Frontal cortex (tissue), 3 donors: ENCODE measurements at regions not wholly inside any gene's neighbourhood (a gene's known extent, or its start where the extent isn't known, plus 50 kb on each side); places are given as distances from the start of the nearest gene placed in this dataset.
"Not testable (repeated sequence)": the region's sequence is repeated elsewhere in the genome, so short reads cannot be mapped to it uniquely, and the experiment has no call there.

Experiments used
- DNase-seq, 2 donors: peaks; one replicate each; pipeline ENCODE4 v3.0.0; 2012; ENCODE audit warnings: low spot score in 2 of 2
- FAIRE-seq: peaks from 2 replicates; lab custom pipeline; 2012; peaks lifted over from hg19 to GRCh38; lab: Jason Lieb, UNC
- donor health status: control.
- donor health status: control.
- donor health status: control.

GRCh38 chr1:233787599-233787998, 116.9 kb upstream of the SLC35F3 start:
- DNase-seq (no peak), FAIRE-seq (no peak)

GRCh38 chr1:233788687-233789086, 115.8 kb upstream of the SLC35F3 start:
- no peak for FAIRE-seq

DNA sequence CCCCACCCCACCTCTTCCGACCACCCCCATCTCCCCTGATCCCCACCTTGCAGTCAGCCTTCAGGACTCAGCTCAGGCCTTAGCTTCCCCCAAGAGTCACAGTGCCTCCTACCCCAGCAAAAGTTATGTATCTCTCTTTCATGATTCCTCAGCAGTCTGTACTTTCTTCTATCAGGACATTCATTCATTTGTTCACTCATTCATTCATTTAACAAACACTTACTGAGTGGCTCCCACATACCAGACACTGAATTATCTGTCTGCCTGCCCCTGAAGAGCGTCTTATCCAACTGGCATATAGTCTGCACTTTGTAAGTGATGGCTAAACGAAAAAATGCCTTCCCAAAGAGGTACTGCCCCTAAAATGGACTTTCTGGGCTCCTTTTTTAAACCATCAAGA, 114.4 kb upstream of the SLC35F3 start:
- FAIRE-seq (no peak), DNase-seq (no peak)

More at GRCh38 chr1:233788687-233789086, 115.8 kb upstream of the SLC35F3 start:
- no peak for DNase-seq

- DNase-seq (peak; percentile 22 to 53), FAIRE-seq (peak; percentile 87)
These were observed 113.7 kb upstream of the SLC35F3 start for GRCh38 chr1:233790662-233791371.

- no peak for DNase-seq
- no peak for FAIRE-seq
These were observed 113.1 kb upstream of the SLC35F3 start for GRCh38 chr1:233791372-233791703.

- no peak for DNase-seq
- no peak for FAIRE-seq
These were observed 112.8 kb upstream of the SLC35F3 start for GRCh38 chr1:233791721-233792120.

DNA sequence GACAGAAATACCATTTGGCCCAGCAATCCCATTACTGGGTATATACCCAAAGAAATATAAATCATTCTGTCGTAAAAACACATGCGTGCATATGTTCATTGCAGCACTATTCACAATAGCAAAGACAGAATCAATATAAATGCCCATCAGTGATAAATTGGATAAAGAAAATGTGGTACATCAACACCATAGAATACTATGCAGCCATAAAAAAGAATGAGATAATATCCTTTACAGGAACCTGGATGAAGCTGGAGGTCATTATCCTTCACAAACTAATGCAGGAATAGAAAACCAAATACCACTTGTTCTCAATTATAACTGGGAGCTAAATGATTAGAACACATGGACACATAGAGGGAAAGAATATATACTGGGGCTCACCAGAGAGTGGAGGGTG, 109.6 kb upstream of the SLC35F3 start:
- no peak for FAIRE-seq
- no peak for DNase-seq

DNA sequence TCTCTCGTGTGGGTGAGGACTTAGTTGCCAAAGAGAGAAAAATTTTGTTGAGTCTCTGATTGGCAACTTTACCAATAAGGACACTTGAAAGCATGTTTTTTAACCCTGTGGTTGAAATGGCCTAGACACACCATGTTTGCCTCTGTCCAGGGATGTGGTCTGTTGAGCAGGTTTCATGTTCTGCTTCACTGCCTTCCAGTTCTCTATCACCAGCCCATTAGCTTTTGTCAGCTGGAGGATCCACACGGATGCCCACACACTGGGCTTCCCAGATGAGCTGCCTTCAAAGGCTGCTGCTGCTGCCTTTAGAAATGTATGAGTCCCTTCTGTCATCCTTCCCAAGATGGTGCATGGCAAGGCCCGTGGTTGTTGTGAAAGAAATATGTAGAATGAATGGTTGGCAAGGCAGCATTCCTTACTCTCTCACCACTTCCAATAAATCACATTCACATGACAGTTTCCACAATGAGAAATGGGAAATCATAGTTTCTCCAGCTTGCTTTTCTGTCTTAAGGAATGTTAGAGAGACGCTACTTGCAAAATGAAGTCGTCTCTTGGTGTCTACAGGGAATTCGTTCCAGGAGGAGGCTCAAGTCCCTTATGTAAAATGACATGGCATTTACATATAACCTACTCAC, 108.2 kb upstream of the SLC35F3 start:
- FAIRE-seq (no peak), DNase-seq (no peak)

GRCh38 chr1:233802611-233803010, 101.9 kb upstream of the SLC35F3 start:
- no peak for FAIRE-seq

DNA sequence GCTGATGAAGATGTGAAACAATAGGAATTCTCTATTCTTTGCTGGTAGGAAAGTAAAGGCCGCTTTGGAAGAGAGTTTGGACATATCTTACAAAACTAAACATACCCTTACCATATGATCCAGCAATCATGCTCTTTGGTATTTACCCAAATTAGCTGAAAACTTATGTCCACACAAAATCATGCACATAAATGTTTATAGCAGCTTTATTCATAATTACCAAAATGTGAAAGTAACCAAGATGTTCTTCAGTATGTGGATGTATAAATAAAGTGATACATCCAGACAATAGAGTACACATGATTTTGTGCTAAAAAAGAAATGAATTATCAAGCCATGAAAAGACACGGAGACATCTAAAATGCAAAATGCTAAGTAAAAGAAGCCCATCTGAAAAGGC, 98.7 kb upstream of the SLC35F3 start:
- no peak for DNase-seq
- FAIRE-seq = no peak

More at GRCh38 chr1:233802611-233803010, 101.9 kb upstream of the SLC35F3 start:
- DNase-seq = no peak

DNA sequence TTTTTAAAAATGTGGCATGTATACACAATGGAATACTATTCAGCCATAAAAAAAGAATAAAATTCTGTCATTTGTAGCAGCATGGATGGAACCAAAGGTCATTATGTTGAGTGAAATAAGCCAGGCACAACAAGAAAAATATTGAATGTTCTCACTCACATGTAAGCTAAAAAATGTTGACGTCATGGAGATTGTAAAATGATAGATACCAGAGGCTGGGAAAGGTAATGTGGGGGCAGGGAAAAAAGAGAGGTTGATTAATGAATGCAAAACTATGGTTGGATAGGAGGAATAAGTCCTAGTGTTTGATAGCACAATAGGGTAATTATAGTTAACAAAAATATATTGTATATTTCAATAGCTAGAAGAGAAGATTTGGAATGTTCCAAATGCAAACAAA, 89.1 kb upstream of the SLC35F3 start:
- FAIRE-seq (no peak), DNase-seq (no peak)

- DNase-seq (no peak), FAIRE-seq (no peak)
These were observed 88.6 kb upstream of the SLC35F3 start for GRCh38 chr1:233815865-233816264.

DNA sequence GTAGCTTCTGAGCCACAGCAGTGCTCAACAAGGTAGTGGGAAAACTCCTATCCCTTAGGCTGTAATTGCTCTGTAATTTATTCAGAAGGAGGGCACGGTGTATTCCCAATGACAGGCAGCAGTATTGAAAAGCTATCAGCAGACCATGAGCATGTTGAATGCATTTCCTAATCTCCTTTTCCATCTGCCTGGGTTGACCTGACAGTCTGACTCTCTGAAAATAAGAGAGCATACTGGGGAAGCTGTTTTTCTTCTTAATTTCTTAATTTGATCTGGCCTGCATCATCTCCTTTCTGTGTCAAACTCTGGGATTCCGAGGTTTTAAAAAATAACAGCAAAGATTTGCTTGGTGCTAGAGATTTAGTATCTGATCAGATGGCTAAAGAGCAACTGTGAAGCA, 88.1 kb upstream of the SLC35F3 start:
- FAIRE-seq (no peak), DNase-seq (no peak)

DNA sequence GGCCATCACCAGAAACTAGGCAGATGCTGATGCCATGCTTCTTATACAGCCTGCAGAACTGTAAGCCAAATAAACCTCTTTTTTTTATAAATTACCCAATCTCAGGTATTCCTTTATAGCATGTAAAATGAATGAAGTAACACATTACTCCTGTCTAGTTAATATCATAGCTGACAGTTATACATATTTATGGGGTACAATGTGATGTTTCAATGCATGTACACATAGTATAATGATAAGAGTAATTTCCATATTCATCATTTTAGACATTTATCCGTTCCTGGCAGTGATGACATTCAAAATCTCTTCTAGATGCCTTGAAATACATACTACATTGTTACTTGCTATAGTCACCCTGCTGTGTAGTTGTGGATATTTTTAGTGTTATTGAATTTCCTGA, 85.4 kb upstream of the SLC35F3 start:
- DNase-seq (no peak), FAIRE-seq (no peak)

DNA sequence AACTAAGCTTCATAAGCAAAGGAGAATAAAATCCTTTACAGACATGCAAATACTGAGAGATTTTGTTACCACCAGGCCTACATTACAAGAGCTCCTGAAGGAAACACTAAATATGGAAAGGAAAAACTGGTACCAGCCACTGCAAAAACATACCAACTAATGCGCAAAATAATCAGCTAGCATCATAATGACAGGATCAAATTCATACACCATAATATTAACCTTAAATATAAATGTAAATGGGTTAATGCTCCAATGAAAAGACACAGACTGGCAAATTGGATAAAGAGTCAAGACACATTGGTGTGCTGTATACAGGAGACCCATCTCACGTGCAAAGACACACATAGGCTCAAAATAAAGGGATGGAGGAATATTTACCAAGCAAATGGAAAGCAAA, 80.3 kb upstream of the SLC35F3 start:
- not testable (repeated sequence) for DNase-seq, FAIRE-seq

GRCh38 chr1:233827937-233828336, 76.5 kb upstream of the SLC35F3 start:
- DNase-seq, FAIRE-seq: not testable (repeated sequence)

DNA sequence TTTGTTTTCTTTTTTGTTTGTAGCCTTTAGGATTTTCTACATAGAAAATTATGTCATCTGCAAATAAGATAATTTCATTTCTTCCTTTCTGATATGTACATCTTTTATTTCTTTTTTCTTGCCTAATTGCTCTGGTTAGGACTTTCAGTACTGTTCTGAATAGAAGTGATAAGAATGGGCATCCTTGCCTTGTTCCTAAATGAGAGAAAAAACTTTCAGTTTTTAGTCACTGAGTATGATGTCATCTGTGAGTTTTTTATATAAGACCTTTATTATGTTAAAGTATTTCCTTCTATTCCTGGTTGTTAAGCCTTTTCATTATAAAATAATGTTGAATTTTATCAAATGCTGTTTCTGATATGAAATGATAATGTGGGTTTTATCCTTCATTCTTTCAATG, 76.0 kb upstream of the SLC35F3 start:
- FAIRE-seq = no peak
- no peak for DNase-seq

DNA sequence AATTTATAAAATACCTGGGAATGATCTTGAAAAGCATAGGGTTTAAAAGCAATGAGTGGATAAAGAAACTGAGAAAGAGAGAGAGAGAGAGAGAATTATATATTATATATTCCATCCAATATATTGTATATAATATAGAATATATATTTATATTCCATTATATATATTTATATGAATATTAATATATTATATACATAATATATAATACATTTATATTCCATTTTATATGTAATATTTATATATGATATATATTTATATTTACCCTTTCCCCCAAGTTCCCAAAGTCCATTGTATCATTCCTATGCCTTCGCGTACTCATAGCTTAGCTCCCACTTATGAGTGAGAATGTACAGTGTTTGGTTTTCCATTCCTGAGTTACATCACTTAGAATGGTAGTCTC, 69.9 kb upstream of the SLC35F3 start:
- DNase-seq (no peak), FAIRE-seq (no peak)

DNA sequence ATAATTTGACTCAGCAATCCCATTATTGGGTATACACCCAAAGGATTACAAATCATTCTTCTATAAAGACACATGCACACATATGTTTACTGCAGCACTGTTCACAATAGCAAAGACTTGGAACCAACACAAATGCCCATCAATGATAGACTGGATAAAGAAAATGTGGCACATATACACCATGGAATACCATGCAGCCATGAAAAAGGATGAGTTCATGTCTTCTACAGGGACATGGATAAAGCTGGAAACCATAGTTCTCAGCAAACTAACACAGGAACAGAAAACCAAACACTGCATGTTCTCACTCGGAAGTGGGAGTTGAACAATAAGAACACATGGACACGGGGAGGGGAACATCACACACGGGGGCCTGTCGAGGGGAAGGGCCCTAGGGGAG, 66.3 kb upstream of the SLC35F3 start:
- not testable (repeated sequence) for FAIRE-seq

GRCh38 chr1:233843525-233844204, 60.8 kb upstream of the SLC35F3 start:
- DNase-seq (no peak), FAIRE-seq (no peak)

More for the DNA sequence above, 66.3 kb upstream of the SLC35F3 start:
- not testable (repeated sequence) for DNase-seq

DNA sequence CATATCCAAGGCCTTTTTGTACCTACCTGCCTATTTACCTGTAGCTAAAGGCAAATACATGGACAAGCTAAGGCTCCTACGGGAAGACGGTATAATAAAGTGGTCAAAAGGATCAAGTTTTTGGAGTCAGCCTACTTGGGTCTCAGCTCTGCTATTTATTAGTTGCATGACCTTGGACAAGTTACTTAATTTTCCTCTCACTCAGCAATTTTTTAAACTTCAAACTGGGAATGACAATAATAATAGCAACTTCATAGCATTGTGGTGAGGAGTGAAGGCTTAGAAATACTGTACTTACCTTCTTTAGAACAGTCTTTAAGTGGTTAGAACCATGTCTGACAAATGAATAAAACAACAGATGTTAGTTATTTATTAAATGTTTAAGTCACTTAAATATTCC, 60.2 kb upstream of the SLC35F3 start:
- no peak for FAIRE-seq
- DNase-seq = no peak
